ENCODE measurements at regions not wholly inside any gene's neighbourhood (a gene's known extent, or its start where the extent isn't known, plus 50 kb on each side); places are given as distances from the start of the nearest gene placed in this dataset.

DNA sequence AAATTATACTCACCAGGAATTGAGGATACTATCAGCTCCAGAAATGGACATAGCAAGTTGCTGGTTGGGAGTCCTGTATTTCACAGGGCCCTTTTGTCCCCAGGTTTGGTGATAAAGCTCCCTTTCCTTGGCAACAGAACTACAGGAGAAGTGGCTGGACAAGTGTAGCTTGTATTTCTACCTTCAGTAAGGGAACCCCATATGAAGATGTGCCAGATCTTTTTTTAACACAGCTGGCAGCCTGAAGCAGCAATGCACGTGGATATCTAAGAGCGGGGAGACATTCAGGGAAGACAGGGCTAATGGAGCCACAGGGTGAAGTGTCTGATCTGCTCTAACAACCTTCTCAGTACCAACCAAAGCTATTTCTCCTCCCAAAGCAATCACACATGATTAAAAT, 373.9 kb upstream of the ID4 start:
- no peak for TF ChIP-seq FOXM1 (IDR thresholded peaks at IDR 0.05; ENCODE audit: borderline replicate concordance, low read depth)
- TF ChIP-seq YY1 (IDR thresholded peaks at IDR 0.05; ENCODE audit: low read depth): no peak
- no peak for TF ChIP-seq TAF1 (IDR thresholded peaks at IDR 0.05; ENCODE audit: low read depth)
- no peak for TF ChIP-seq REST (IDR thresholded peaks at IDR 0.05; ENCODE audit: low read depth)
- no peak for TF ChIP-seq ZBTB7A (IDR thresholded peaks at IDR 0.05; ENCODE audit: low read depth)
- no peak for TF ChIP-seq EGR1 (IDR thresholded peaks at IDR 0.05)
- no peak for TF ChIP-seq CEBPB (IDR thresholded peaks at IDR 0.05)
- TF ChIP-seq USF1 (IDR thresholded peaks at IDR 0.05): no peak
- no peak for TF ChIP-seq TEAD4 (IDR thresholded peaks at IDR 0.05)
- TF ChIP-seq RAD21 (IDR thresholded peaks at IDR 0.05; ENCODE audit: low read depth): no peak
- no peak for TF ChIP-seq CREB1 (IDR thresholded peaks at IDR 0.05; ENCODE audit: low read depth)
- TF ChIP-seq MAX (IDR thresholded peaks at IDR 0.05): no peak
- TF ChIP-seq TCF12 (IDR thresholded peaks at IDR 0.05; ENCODE audit: low read depth): no peak

- TF ChIP-seq EGR1 (IDR thresholded peaks at IDR 0.05) (no peak), USF1 (IDR thresholded peaks at IDR 0.05) (no peak), TCF12 (IDR thresholded peaks at IDR 0.05; ENCODE audit: low read depth) (no peak), EP300 (IDR thresholded peaks at IDR 0.05; ENCODE audit: borderline replicate concordance) (no peak), ZBTB7A (IDR thresholded peaks at IDR 0.05; ENCODE audit: low read depth) (no peak), CEBPB (IDR thresholded peaks at IDR 0.05) (no peak), NFIC (IDR thresholded peaks at IDR 0.05) (no peak), TAF1 (IDR thresholded peaks at IDR 0.05; ENCODE audit: low read depth) (no peak), RAD21 (IDR thresholded peaks at IDR 0.05; ENCODE audit: low read depth) (no peak), FOXM1 (IDR thresholded peaks at IDR 0.05; ENCODE audit: borderline replicate concordance, low read depth) (no peak), CREB1 (IDR thresholded peaks at IDR 0.05; ENCODE audit: low read depth) (no peak), YY1 (IDR thresholded peaks at IDR 0.05; ENCODE audit: low read depth) (no peak), MAX (IDR thresholded peaks at IDR 0.05) (no peak)
Observed at GRCh38 chr6:19463925-19464324, 373.2 kb upstream of the ID4 start.

- TF ChIP-seq ZBTB7A (IDR thresholded peaks at IDR 0.05; ENCODE audit: low read depth) (no peak), NFIC (IDR thresholded peaks at IDR 0.05) (no peak), FOXM1 (IDR thresholded peaks at IDR 0.05; ENCODE audit: borderline replicate concordance, low read depth) (no peak), TAF1 (IDR thresholded peaks at IDR 0.05; ENCODE audit: low read depth) (no peak), TEAD4 (IDR thresholded peaks at IDR 0.05) (no peak), MAX (IDR thresholded peaks at IDR 0.05) (no peak), TCF12 (IDR thresholded peaks at IDR 0.05; ENCODE audit: low read depth) (no peak), RAD21 (IDR thresholded peaks at IDR 0.05; ENCODE audit: low read depth) (no peak), CREB1 (IDR thresholded peaks at IDR 0.05; ENCODE audit: low read depth) (no peak), EP300 (IDR thresholded peaks at IDR 0.05; ENCODE audit: borderline replicate concordance) (no peak), YY1 (IDR thresholded peaks at IDR 0.05; ENCODE audit: low read depth) (no peak), CEBPB (IDR thresholded peaks at IDR 0.05) (no peak), REST (IDR thresholded peaks at IDR 0.05; ENCODE audit: low read depth) (no peak), USF1 (IDR thresholded peaks at IDR 0.05) (no peak), EGR1 (IDR thresholded peaks at IDR 0.05) (no peak)
Observed at GRCh38 chr6:19465256-19465655, 371.9 kb upstream of the ID4 start.

DNA sequence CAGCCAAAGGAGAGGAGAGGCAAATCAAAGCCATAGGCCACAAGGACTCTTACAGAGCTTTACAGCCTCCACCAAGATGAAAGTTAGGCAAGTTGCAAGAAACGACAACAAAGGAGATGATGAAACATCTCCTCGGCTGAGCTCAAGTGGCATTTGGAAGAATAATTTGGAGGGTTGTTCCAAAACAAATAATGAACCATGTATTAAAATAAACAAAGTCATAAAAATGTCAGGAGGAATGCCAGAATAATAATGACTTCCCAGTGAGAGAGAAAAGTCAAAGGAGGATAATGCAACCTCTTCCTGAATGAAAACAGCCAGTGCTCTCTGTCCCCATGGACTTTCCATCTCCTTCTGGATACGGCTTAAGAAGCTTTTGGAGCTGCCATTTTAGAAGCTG, 371.4 kb upstream of the ID4 start:
- TF ChIP-seq USF1 (IDR thresholded peaks at IDR 0.05) (no peak), REST (IDR thresholded peaks at IDR 0.05; ENCODE audit: low read depth) (no peak), MAX (IDR thresholded peaks at IDR 0.05) (no peak), CEBPB (IDR thresholded peaks at IDR 0.05) (no peak), TEAD4 (IDR thresholded peaks at IDR 0.05) (no peak), ZBTB7A (IDR thresholded peaks at IDR 0.05; ENCODE audit: low read depth) (no peak), TCF12 (IDR thresholded peaks at IDR 0.05; ENCODE audit: low read depth) (no peak), EP300 (IDR thresholded peaks at IDR 0.05; ENCODE audit: borderline replicate concordance) (no peak), TAF1 (IDR thresholded peaks at IDR 0.05; ENCODE audit: low read depth) (no peak), EGR1 (IDR thresholded peaks at IDR 0.05) (no peak), NFIC (IDR thresholded peaks at IDR 0.05) (no peak), FOXM1 (IDR thresholded peaks at IDR 0.05; ENCODE audit: borderline replicate concordance, low read depth) (no peak), YY1 (IDR thresholded peaks at IDR 0.05; ENCODE audit: low read depth) (no peak), CREB1 (IDR thresholded peaks at IDR 0.05; ENCODE audit: low read depth) (no peak), RAD21 (IDR thresholded peaks at IDR 0.05; ENCODE audit: low read depth) (no peak)
